ENCODE measurements at regions not wholly inside any gene's neighbourhood (a gene's known extent, or its start where the extent isn't known, plus 50 kb on each side); places are given as distances from the start of the nearest gene placed in this dataset.

- no peak for DNase-seq
Measured at GRCh38 chr6:56862415-56863175, 92.3 kb upstream of the BEND6 start.

GRCh38 chr6:56860475-56860874 lies 94.4 kb upstream of the BEND6 start:
- DNase-seq, result no peak

- no peak for DNase-seq
Measured at GRCh38 chr6:56856036-56856580, 98.8 kb upstream of the BEND6 start.

- DNase-seq, result no peak
Measured at GRCh38 chr6:56854086-56854485, 100.8 kb upstream of the BEND6 start.

GRCh38 chr6:56853541-56853940 lies 101.4 kb upstream of the BEND6 start:
- DNase-seq, result no peak

GRCh38 chr6:56852260-56853010 lies 102.5 kb upstream of the BEND6 start:
- no peak for DNase-seq

GRCh38 chr6:56851541-56852259 lies 103.2 kb upstream of the BEND6 start:
- DNase-seq, result no peak

GRCh38 chr6:56851074-56851473 lies 103.8 kb upstream of the BEND6 start:
- no peak for DNase-seq

GRCh38 chr6:56850626-56851025 lies 104.3 kb upstream of the BEND6 start:
- no peak for DNase-seq

GRCh38 chr6:56849896-56850295 lies 105.0 kb upstream of the BEND6 start:
- DNase-seq, result no peak

GRCh38 chr6:56848105-56848504 lies 106.8 kb upstream of the BEND6 start:
- no peak for DNase-seq

- DNase-seq, result no peak
Measured at GRCh38 chr6:56845032-56845431, 109.9 kb upstream of the BEND6 start.

GRCh38 chr6:56843476-56844349 lies 111.2 kb upstream of the BEND6 start:
- peak; percentile 69 for DNase-seq

GRCh38 chr6:56842686-56843475 lies 112.0 kb upstream of the BEND6 start:
- no peak for DNase-seq

GRCh38 chr6:56841751-56842150 lies 113.2 kb upstream of the BEND6 start:
- DNase-seq, result no peak

GRCh38 chr6:56841381-56841749 lies 113.5 kb upstream of the BEND6 start:
- DNase-seq, result no peak

- DNase-seq, result no peak
Measured at GRCh38 chr6:56840467-56841380, 114.2 kb upstream of the BEND6 start.

- DNase-seq, result no peak
Measured at GRCh38 chr6:56839533-56840183, 115.2 kb upstream of the BEND6 start.

- DNase-seq, result no peak
Measured at GRCh38 chr6:56838965-56839364, 115.9 kb upstream of the BEND6 start.

GRCh38 chr6:56838016-56838555 lies 116.8 kb upstream of the BEND6 start:
- DNase-seq, result no peak
